ENCODE measurements at regions not wholly inside any gene's neighbourhood (a gene's known extent, or its start where the extent isn't known, plus 50 kb on each side); places are given as distances from the start of the nearest gene placed in this dataset.

- TF ChIP-seq PATZ1 (CRISPR knock-in tag; IDR thresholded peaks at IDR 0.05) (no peak), CEBPZ (IDR thresholded peaks at IDR 0.05; ENCODE audit: low read length) (no peak), SRY (CRISPR knock-in tag; IDR thresholded peaks at IDR 0.05) (no peak), MAFF (IDR thresholded peaks at IDR 0.05; ENCODE audit: low read depth, low read length) (no peak), KLF11 (CRISPR knock-in tag; IDR thresholded peaks at IDR 0.05) (no peak), TRIM24 (CRISPR knock-in tag; IDR thresholded peaks at IDR 0.05) (no peak), ZIK1 (CRISPR knock-in tag; IDR thresholded peaks at IDR 0.05; ENCODE audit: borderline replicate concordance, low read depth) (no peak), MYPOP (CRISPR knock-in tag; IDR thresholded peaks at IDR 0.05) (no peak), HMGXB3 (CRISPR knock-in tag; IDR thresholded peaks at IDR 0.05; ENCODE audit: borderline replicate concordance) (no peak), JUND (CRISPR knock-in tag; IDR thresholded peaks at IDR 0.05) (no peak), E2F2 (CRISPR knock-in tag; IDR thresholded peaks at IDR 0.05; ENCODE audit: borderline replicate concordance) (no peak), PHF20 (CRISPR knock-in tag; IDR thresholded peaks at IDR 0.05) (no peak), USF2 (IDR thresholded peaks at IDR 0.05; ENCODE audit: low read depth, low read length) (no peak), USF2 (CRISPR knock-in tag; IDR thresholded peaks at IDR 0.05; ENCODE audit: borderline replicate concordance) (no peak), ZNF180 (CRISPR knock-in tag; IDR thresholded peaks at IDR 0.05; ENCODE audit: borderline replicate concordance, low read depth) (no peak)
Observed at GRCh38 chr7:15049157-15049556, 146.6 kb upstream of the DGKB start (continued).

All from HepG2 (cell line).